ENCODE measurements at regions not wholly inside any gene's neighbourhood (a gene's known extent, or its start where the extent isn't known, plus 50 kb on each side); places are given as distances from the start of the nearest gene placed in this dataset.

DNA sequence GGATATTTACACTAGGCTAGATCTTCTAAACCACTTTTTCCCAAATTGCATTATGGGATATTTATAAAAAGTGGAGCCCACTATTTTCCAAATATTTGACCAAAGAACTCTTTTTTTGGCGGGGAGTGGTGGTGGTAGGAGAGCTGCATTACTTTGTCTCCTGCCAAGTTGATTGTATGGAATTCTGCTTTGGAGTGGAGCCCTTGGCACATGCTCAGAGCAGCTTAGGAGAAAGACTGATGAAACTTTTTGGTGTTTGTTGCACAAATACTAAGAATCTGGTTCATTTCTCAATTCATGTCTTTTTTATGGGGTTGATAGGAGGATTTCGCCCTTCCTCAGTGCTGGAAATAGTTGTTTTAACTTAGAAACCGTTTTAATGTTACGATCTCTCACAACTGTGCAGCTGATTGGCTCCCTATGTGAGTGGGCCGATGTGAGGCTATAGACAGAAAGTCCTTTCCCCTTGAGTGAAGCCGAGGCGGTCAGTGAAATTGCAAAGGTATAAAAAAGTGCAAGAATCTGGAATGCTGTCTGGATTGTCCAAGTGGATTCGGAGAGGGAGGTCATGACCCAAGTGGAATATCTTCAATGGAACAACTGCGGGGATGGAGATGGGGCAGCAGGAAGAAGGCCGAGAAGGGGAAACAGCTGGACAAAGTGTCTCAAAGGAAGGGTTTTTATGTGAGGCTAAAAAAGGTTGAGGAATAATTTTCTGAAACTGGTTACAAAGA, 415.9 kb downstream of the FGF9 start:
- Histone ChIP-seq H3K9me3 (no peaks in the 10 kb centered on the region), H3K27ac (no peak overlapping the region), H3K4me1 (no peaks in the 10 kb centered on the region), H3K36me3 (no peaks in the 10 kb centered on the region), H3K27me3 (peaks cover 6% of the 10 kb centered on the region), H3K4me3 (no peak overlapping the region)
- WGBS, 2 donors (ENCODE audit: low coverage in 1 of 2) = 59 to 65% methylated on average over 7 to 9 of the region's 10 CpGs
- TF ChIP-seq EP300 (IDR thresholded peaks at IDR 0.05) = no peak
- no peak for TF ChIP-seq POLR2AphosphoS5 (IDR thresholded peaks at IDR 0.05)
- TF ChIP-seq POLR2A (IDR thresholded peaks at IDR 0.05) = no peak
- TF ChIP-seq, protein P1, sequence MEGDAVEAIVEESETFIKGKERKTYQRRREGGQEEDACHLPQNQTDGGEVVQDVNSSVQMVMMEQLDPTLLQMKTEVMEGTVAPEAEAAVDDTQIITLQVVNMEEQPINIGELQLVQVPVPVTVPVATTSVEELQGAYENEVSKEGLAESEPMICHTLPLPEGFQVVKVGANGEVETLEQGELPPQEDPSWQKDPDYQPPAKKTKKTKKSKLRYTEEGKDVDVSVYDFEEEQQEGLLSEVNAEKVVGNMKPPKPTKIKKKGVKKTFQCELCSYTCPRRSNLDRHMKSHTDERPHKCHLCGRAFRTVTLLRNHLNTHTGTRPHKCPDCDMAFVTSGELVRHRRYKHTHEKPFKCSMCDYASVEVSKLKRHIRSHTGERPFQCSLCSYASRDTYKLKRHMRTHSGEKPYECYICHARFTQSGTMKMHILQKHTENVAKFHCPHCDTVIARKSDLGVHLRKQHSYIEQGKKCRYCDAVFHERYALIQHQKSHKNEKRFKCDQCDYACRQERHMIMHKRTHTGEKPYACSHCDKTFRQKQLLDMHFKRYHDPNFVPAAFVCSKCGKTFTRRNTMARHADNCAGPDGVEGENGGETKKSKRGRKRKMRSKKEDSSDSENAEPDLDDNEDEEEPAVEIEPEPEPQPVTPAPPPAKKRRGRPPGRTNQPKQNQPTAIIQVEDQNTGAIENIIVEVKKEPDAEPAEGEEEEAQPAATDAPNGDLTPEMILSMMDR (IDR thresholded peaks at IDR 0.05) = no peak
- ATAC-seq = no peak

DNA sequence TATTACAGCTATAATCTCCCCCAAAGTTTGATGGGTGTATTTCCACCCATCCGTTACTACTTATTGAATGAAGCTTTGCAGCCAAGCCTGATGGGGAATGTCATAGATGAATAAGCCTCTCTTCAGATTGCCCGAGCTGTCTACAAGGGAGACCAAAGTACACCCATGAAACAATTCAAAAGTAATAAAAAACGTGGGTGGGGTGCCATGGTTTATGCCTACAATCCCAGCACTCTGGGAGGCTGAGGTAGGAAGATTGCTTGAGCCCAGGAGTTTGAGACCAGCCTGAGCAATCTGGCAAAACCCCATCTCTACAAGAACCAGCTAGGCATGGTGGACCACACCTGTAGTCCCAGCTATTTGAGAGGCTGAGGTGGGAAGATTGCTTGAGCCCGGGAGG, 419.2 kb downstream of the FGF9 start:
- WGBS, 2 donors (ENCODE audit: low coverage in 1 of 2) = 67 to 79% methylated on average over 4 of the region's 4 CpGs
- Histone ChIP-seq H3K36me3 (no peaks in the 10 kb centered on the region), H3K27me3 (no peaks in the 10 kb centered on the region), H3K27ac (no peak overlapping the region), H3K9me3 (no peaks in the 10 kb centered on the region), H3K4me1 (no peaks in the 10 kb centered on the region), H3K4me3 (no peak overlapping the region)
- TF ChIP-seq, protein P1 (IDR thresholded peaks at IDR 0.05) = no peak
- TF ChIP-seq POLR2A (IDR thresholded peaks at IDR 0.05) (no peak), POLR2AphosphoS5 (IDR thresholded peaks at IDR 0.05) (no peak), EP300 (IDR thresholded peaks at IDR 0.05) (no peak)
- ATAC-seq = no peak

DNA sequence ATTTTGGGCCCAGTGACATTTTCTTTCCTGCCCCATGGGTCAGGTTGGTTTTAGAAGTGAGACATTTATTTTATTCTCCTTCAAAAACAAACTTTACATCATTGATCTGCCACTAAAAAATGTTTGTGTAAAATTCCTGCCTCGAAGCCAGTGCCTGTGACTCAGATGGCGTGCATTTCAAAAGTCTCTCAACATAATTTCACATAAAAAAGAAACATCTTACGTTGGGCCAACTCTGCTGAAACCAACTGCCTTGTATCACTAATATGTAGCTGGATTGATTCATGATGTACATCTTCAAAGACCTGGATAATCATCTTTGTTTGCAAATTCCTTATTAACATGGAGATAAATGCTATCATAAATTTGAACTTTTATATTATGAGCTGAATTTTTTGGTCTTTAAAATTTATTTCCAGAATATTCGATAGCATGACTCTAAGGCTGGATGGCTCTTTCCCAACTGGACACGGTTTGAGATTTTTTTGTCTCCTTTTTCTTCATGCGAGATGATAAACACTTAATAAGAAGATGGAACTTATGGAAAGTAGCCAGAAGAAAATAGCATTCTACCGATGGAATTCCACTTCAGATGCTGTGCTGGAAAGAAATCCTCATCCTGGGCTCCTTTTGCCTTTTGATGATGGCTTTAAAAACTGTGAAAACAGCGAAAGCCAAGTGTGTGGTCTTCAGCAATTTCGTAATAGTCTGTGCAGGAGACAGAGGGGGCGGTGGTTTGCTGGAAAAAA, 420.5 kb downstream of the FGF9 start:
- WGBS, 2 donors (ENCODE audit: low coverage in 1 of 2) = 38 to 46% methylated on average over 10 of the region's 10 CpGs
- Histone ChIP-seq H3K27ac (peak overlapping the region in 3 of 4 donors; percentile 4 to 35 (median 20)), H3K36me3 (no peaks in the 10 kb centered on the region), H3K27me3 (no peaks in the 10 kb centered on the region), H3K4me3 (no peak overlapping the region), H3K4me1 (no peaks in the 10 kb centered on the region), H3K9me3 (no peaks in the 10 kb centered on the region)
- peak; percentile 68 for ATAC-seq
- TF ChIP-seq POLR2A (IDR thresholded peaks at IDR 0.05) (no peak), POLR2AphosphoS5 (IDR thresholded peaks at IDR 0.05) (no peak), EP300 (IDR thresholded peaks at IDR 0.05) (no peak)
- TF ChIP-seq, protein P1 (IDR thresholded peaks at IDR 0.05) = no peak

DNA sequence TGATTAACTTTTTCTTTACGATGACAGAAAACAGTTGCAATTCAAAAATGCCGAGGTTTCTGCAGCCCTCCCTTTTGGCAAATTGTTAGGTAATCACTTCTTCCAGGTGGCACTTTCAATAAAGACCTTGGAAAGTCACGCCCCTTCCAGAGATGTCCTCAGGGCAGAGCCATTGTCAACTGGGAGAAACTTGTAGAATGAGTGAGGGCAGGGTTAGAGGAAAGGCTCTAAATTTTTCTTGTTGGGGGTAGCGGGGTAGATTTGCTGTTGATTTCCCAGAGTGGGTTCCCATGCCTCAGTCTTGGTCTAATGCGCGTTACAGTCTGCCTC, 421.1 kb downstream of the FGF9 start:
- Histone ChIP-seq H3K4me1 (no peaks in the 10 kb centered on the region), H3K36me3 (no peaks in the 10 kb centered on the region), H3K27me3 (no peaks in the 10 kb centered on the region), H3K9me3 (no peaks in the 10 kb centered on the region), H3K27ac (peak overlapping the region in 1 of 4 donors; percentile 33), H3K4me3 (no peak overlapping the region)
- 53 to 62% methylated on average over 2 to 6 of the region's 6 CpGs for WGBS, 2 donors (ENCODE audit: low coverage in 1 of 2)
- TF ChIP-seq POLR2AphosphoS5 (IDR thresholded peaks at IDR 0.05) = no peak
- no peak for ATAC-seq

DNA sequence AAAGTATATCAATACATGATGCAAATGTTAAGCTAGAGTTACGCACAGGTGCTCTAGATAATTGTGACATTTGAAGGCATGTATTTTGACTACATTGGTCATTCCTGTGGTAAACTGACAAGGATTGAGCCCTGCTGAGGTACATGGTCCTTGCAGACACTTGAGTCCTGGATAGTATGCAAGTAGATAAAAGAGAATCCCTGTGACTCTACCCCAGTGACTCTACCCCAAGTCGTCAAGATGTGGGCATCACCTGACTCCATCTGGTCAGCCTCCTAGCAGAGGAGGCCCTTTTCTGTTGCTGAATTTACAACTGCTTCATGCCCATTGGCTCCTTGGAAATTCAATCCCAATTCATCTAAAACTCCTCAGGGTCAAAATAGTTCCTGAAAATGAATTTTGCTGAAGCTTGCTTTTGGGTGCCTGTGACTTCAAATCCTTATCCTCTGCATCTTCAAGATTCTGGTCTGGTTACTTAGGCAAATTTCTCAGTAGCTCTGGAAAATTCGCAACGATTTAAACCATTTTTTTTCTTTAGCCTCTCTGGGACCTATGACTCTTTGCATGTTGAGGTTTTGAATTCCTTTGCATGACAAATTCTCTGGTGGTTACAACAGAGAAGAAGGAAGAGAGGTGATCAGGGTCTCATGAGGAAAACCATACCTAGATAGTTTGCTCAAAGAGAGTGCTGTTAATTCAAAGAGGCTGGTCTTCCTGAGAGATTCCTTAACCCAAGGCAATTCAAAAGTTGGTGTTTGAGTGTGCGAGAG, 422.1 kb downstream of the FGF9 start:
- no peaks in the 10 kb centered on the region for H3K9me3 ChIP-seq
- TF ChIP-seq POLR2AphosphoS5 (IDR thresholded peaks at IDR 0.05) (no peak), POLR2A (IDR thresholded peaks at IDR 0.05) (no peak), EP300 (IDR thresholded peaks at IDR 0.05) (no peak)
- TF ChIP-seq, protein P1 (IDR thresholded peaks at IDR 0.05) = no peak
- H3K36me3 ChIP-seq = no peaks in the 10 kb centered on the region
- no peak overlapping the region for H3K4me3 ChIP-seq
- no peaks in the 10 kb centered on the region for H3K4me1 ChIP-seq
- no peak overlapping the region for H3K27ac ChIP-seq
- no peaks in the 10 kb centered on the region for H3K27me3 ChIP-seq
- 93 to 100% methylated on average over 3 to 5 of the region's 5 CpGs for WGBS, 2 donors (ENCODE audit: low coverage in 1 of 2)
- ATAC-seq = no peak

Data from gastroesophageal sphincter (tissue), 4 donors.